ENCODE measurements at regions not wholly inside any gene's neighbourhood (a gene's known extent, or its start where the extent isn't known, plus 50 kb on each side); places are given as distances from the start of the nearest gene placed in this dataset.
"Not testable (repeated sequence)": the region's sequence is repeated elsewhere in the genome, so short reads cannot be mapped to it uniquely, and the experiment has no call there.

GRCh38 chr9:108803428-108804065 lies 52.2 kb downstream of the ACTL7B start:
- DNase-seq (ENCODE audit: low spot score), result no peak

GRCh38 chr9:108802967-108803366 lies 52.8 kb downstream of the ACTL7B start:
- no peak for DNase-seq (ENCODE audit: low spot score)

- no peak for DNase-seq (ENCODE audit: low spot score)
These were observed 53.8 kb downstream of the ACTL7B start for GRCh38 chr9:108801949-108802348.

GRCh38 chr9:108800632-108801099 lies 55.1 kb downstream of the ACTL7B start:
- no peak for DNase-seq (ENCODE audit: low spot score)

GRCh38 chr9:108793573-108793972 lies 62.2 kb downstream of the ACTL7B start:
- DNase-seq (ENCODE audit: low spot score), result no peak

GRCh38 chr9:108789742-108790141 lies 66.0 kb downstream of the ACTL7B start:
- no peak for DNase-seq (ENCODE audit: low spot score)

- DNase-seq (ENCODE audit: low spot score), result no peak
These were observed 68.1 kb downstream of the ACTL7B start for GRCh38 chr9:108787690-108788048.

GRCh38 chr9:108786901-108787689 lies 68.7 kb downstream of the ACTL7B start:
- DNase-seq (ENCODE audit: low spot score), result no peak

GRCh38 chr9:108786322-108786721 lies 69.5 kb downstream of the ACTL7B start:
- no peak for DNase-seq (ENCODE audit: low spot score)

GRCh38 chr9:108784998-108785397 lies 70.8 kb downstream of the ACTL7B start:
- DNase-seq (ENCODE audit: low spot score), result no peak

- no peak for DNase-seq (ENCODE audit: low spot score)
These were observed 71.9 kb downstream of the ACTL7B start for GRCh38 chr9:108783731-108784495.

GRCh38 chr9:108783326-108783725 lies 72.5 kb downstream of the ACTL7B start:
- DNase-seq (ENCODE audit: low spot score), result no peak

- no peak for DNase-seq (ENCODE audit: low spot score)
These were observed 74.6 kb downstream of the ACTL7B start for GRCh38 chr9:108780942-108781734.

- DNase-seq (ENCODE audit: low spot score), result no peak
These were observed 76.0 kb downstream of the ACTL7B start for GRCh38 chr9:108779551-108780325.

GRCh38 chr9:108776920-108777639 lies 78.7 kb downstream of the ACTL7B start:
- no peak for DNase-seq (ENCODE audit: low spot score)

GRCh38 chr9:108775901-108776306 lies 79.9 kb downstream of the ACTL7B start:
- DNase-seq (ENCODE audit: low spot score), result no peak

- not testable (repeated sequence) for DNase-seq (ENCODE audit: low spot score)
These were observed 81.7 kb downstream of the ACTL7B start for GRCh38 chr9:108774088-108774487.

GRCh38 chr9:108772301-108772894 lies 83.4 kb downstream of the ACTL7B start:
- DNase-seq (ENCODE audit: low spot score), result no peak

GRCh38 chr9:108768744-108769143 lies 87.0 kb downstream of the ACTL7B start:
- DNase-seq (ENCODE audit: low spot score), result no peak

- DNase-seq (ENCODE audit: low spot score), result no peak
These were observed 89.1 kb downstream of the ACTL7B start for GRCh38 chr9:108766626-108767161.

Measured in mucosa of gallbladder (tissue), 1 donor.